Fibroblast of mammary gland (primary cell): ENCODE measurements at regions not wholly inside any gene's neighbourhood (a gene's known extent, or its start where the extent isn't known, plus 50 kb on each side); places are given as distances from the start of the nearest gene placed in this dataset.

ENCODE experiments used
- DNase-seq: peaks from one replicate; pipeline ENCODE4 v3.0.0-alpha.2; 2010; ENCODE audit warnings: low read depth
- H3K4me3 ChIP-seq: 2 replicates; pipeline ENCODE4 v1.5.1; 2011; ENCODE audit warnings: low read depth, mild to moderate bottlenecking, low read length, moderate library complexity; ENCODE audit not compliant: control insufficient read depth
- CTCF ChIP-seq: conservative IDR thresholded peaks from 2 replicates; pipeline ENCODE4 v1.5.1; 2011; ENCODE audit warnings: low read depth, low read length, inconsistent platforms; ENCODE audit not compliant: control insufficient read depth, insufficient read depth

- peak; percentile 25 for DNase-seq
- TF ChIP-seq CTCF: no peak
- H3K4me3 ChIP-seq: no peak overlapping the region
Observed at GRCh38 chr10:4431114-4431863, 394.7 kb upstream of the AKR1E2 start.

- DNase-seq: no peak
- no peak overlapping the region for H3K4me3 ChIP-seq
- no peak for TF ChIP-seq CTCF
Observed at GRCh38 chr10:4429571-4429970, 396.4 kb upstream of the AKR1E2 start.

GRCh38 chr10:4427532-4427931, 398.5 kb upstream of the AKR1E2 start:
- DNase-seq: peak; percentile 26
- no peak for TF ChIP-seq CTCF
- no peak overlapping the region for H3K4me3 ChIP-seq

- DNase-seq: no peak
- no peak overlapping the region for H3K4me3 ChIP-seq
- no peak for TF ChIP-seq CTCF
Observed at GRCh38 chr10:4426866-4427265, 399.1 kb upstream of the AKR1E2 start.

- H3K4me3 ChIP-seq: no peak overlapping the region
- no peak for DNase-seq
- TF ChIP-seq CTCF: no peak
Observed at GRCh38 chr10:4409319-4409718, 416.7 kb upstream of the AKR1E2 start.

- peak; percentile 88 for DNase-seq
- no peak overlapping the region for H3K4me3 ChIP-seq
- TF ChIP-seq CTCF: no peak
Observed at GRCh38 chr10:4407783-4408182, 418.2 kb upstream of the AKR1E2 start.
